HG03064 (cell line): ENCODE measurements at regions not wholly inside any gene's neighbourhood (a gene's known extent, or its start where the extent isn't known, plus 50 kb on each side); places are given as distances from the start of the nearest gene placed in this dataset.

ENCODE experiments used
- ATAC-seq: cut with Tn5 transposase; IDR thresholded peaks from one replicate; pipeline ENCODE4 v1.9.1; 2021; ENCODE audit warnings: low read depth; ENCODE audit not compliant: unreplicated experiment

- no peak for ATAC-seq
Measured at GRCh38 chr4:17339376-17339775, 172.5 kb downstream of the QDPR start.

DNA sequence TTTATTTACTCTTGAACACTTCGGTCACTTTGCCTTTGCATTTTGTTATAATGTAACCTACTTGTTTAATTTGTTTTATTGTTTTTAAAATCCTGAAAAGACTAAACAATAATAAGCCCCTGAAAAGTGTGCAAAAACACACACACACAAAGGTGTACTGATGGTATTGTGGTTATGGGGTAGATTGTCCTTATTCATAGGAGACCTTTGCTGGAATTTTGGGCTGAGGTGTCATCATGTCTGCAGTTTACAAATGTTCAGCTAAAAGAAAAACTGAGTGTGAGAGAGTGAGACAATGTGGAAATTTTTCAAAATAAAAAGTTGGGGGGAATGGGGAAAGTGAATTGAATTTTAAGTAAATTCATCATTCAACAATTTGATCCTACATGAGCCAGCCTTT is 174.9 kb downstream of the QDPR start:
- ATAC-seq = no peak

- peak; percentile 87 for ATAC-seq
Measured at GRCh38 chr4:17336524-17336961, 175.3 kb downstream of the QDPR start.

DNA sequence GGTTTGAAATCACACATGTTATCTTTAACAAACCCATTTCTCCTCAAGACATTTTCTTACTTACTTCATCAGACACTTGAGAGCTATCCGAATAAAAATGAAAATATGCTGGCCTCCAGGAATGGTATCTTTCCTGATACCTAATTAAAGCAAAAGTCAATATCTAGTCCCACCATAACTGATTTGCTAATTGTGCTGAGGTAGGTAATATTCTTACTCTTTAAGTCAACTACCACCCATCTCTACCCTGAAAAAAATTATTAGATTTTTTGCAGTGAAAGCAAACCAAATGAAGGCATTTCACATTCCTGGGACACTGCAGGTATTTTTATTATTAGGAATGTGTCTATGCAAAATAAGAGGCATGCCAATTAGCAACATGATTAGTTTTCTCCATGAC is 175.8 kb downstream of the QDPR start:
- ATAC-seq = no peak

- ATAC-seq = no peak
Measured at GRCh38 chr4:17335371-17335770, 176.5 kb downstream of the QDPR start.

GRCh38 chr4:17332478-17332877 is 179.4 kb downstream of the QDPR start:
- no peak for ATAC-seq

- ATAC-seq = no peak
Measured at GRCh38 chr4:17329046-17329445, 182.8 kb downstream of the QDPR start.

- ATAC-seq = no peak
Measured at GRCh38 chr4:17328141-17328815, 183.6 kb downstream of the QDPR start.

- ATAC-seq = no peak
Measured at GRCh38 chr4:17327591-17327990, 184.3 kb downstream of the QDPR start.

DNA sequence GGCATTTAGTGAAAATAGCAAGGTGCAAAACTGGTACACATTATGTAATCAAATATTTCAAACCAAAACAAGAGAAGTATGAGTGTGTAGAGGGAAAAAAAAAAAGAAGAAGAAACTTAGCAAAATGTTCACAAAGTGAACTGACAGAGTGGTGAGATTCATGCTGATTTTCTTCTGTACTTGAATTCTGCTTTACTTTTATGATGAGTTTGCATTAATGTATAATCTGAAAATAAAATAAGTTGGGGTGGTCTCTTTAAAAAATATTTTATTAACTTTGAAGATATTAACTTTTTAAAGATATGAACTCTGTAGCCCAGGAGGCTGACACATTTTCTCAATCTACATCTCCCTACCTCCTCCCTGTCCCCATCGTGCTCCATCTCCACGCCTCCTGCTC is 185.1 kb downstream of the QDPR start:
- no peak for ATAC-seq

GRCh38 chr4:17325098-17325497 is 186.8 kb downstream of the QDPR start:
- no peak for ATAC-seq

DNA sequence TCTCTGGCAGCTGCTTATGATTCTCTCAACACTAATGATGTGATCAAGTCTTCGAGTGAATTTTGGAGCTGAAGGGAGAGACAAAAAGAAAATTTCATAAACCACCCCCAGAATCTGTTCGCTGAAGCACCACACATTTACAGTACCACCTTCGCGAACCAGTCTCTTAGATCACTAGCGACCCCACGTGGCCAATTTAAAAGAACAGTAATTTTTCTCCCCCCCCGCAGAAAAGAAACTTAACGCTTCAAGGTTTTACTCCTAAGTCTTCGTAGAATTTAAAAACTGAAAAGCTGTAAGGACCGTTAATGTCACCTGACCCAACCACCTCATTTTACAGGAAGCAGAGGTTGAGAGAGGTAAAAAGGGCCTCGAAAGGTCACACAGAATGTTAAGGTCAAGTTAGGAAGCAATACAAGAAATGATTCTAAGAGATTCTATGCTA is 187.5 kb downstream of the QDPR start:
- no peak for ATAC-seq

DNA sequence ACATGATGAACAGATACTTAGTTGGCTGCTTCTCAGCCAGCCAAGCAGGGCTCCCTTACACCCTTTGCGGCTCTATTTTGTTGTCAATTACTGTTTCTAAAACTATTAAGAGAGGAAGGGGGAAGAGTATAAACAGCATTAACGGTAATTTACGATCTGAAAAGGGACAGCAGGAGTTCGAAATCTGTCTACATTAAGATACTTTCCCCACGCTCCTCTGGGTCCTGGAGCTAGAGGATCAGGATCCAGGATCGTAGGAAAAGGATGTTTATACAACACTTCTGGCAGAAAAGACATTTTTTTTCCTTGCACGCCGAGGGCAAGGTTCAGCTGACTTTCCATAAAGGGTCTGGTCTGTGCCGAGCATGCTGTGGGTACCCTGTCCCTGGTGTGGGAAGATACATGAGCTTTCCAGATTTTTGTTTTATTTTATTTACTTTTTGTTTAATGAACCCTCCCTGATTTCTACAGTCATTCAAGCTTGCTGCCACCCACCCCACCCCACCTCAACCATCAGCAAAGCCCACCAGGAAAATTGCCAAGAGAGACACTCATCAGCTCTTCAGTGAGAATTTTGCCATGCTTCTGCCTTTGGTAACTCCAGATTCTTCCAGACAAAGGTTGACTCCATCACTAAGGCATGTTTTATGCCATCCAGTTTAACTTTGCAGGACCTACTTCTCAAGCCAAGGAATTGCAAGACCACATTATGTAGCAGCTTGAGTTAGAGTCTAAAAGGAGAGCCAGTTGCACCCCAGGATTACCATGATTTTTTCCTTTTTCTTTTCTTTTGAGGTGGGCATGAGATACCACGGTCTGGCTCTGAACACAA is 188.1 kb downstream of the QDPR start:
- ATAC-seq = no peak

DNA sequence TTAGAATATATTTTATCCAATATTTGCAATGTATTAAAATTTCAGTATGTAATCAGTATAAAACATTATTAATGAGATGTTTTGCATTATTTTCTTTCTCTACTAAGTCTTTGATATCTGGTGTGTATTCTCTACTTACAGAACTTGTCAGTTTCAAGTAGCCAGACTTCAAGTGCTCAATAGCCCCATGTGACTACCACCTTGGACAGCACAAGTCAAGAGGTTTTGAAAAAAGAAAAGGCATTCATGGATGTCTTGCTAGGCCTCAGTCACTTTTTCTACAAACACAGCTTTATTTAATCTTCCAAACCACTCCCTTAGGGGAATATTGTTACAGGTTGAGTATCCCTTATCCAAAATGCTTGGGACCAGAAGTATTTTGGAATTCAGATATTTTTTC is 189.4 kb downstream of the QDPR start:
- ATAC-seq = no peak

- ATAC-seq = no peak
Measured at GRCh38 chr4:17320046-17320445, 191.8 kb downstream of the QDPR start.

DNA sequence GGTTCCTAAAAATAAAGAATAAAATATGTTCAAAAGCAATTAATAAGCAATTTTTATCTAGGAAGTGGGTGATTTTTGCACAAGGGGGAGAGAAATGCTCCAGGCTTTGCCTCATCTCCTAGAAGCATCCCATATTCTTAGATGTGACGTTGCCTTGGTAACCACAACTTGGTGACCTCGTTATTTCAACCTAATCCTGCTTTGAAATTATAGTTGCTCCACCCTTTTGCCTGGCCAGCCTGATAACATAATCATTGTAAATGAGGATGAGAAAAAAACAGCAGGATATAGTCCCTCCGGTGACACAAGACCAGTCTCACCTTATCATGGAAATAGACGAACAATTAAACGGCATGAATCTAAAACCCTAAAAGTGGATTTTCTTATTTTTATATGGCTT is 194.4 kb downstream of the QDPR start:
- no peak for ATAC-seq

DNA sequence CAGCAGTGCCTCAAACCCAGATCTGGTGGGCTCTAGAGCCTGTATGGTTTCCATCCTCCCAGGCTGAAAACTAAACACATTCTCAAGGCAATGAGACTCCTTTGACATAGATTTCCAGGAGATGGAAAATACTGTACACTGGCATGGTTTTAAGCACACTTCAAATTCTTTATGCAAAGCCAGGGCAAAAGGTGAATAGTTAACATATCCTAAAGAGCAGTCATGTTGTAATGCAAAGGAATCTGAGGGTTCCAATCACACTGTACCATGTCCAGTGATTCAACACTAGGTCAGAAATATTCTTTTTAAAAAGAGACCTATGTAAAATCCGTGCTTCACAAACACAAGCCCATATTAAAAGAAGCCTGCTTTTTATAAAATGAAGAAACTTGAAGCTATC is 195.3 kb downstream of the QDPR start:
- ATAC-seq = no peak

DNA sequence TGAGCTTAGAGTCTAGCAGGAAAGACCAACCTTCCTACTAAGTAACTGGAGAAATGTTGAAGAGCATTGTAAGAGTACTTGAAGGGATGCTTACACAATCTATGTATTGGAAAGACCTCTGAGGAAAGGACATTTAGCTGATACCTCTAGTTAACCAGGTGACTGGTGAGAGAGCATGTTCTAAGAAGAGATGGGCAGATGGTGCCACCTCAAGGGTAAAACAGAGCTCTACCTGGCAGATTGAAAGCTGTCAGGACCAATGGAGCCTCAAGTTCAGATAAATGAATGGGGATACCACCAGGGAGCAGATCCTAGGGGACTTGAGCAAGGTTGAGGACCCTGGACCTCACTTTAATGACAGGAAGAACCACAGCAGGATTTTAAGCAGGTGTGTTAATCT is 196.4 kb downstream of the QDPR start:
- no peak for ATAC-seq

- no peak for ATAC-seq
Measured at GRCh38 chr4:17313194-17313593, 198.7 kb downstream of the QDPR start.

DNA sequence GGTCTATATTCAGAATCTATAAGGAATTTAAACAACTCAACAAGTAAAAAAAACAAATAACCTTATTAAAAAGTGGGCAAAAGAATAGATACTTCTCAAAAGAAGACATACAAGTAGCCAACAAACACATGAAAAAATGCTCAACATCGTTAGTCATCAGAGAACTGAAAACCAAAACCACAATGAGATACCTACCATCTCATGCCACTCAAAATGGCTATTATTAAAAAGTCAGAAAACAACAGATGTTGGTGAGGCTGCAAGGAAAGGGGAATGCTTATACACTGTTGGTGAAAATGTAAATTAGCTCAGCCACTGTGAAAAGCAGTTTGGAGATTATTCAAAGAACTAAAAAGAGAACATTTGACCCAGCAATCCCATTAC is 201.6 kb downstream of the QDPR start:
- ATAC-seq = no peak

DNA sequence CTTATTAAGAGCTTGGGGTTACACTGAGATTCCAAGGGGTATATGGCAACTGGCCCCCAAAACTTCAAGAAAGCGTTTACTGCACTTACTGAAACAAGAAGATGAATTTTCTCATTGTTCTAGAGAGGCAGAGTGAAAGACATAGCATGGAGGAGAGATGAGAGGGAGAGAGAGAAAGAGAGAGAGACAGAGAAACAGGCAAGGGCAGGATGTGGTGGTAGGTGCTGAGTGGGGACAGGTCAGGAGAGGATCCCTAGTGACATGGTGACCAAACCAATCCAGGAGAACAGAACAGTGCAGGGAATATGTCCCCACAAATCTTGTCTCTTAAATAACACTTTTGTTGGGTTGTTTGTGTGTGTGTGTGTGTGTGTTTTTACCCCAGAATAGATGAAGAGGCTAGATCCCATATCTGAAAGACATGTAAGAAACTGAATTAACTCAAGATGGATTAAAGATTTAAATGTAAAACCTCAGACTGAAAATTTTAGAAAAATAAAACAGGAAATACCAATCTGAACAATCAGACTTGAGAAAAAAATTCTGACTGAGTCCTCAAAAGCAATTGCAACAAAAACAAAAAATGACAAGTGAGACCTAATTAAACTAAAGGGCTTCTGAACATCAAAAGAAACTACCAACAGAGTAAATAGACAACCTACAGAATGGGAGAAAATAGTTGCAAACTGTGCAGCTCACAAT is 202.2 kb downstream of the QDPR start:
- ATAC-seq = no peak
